HG03175 (cell line): ENCODE measurements at regions not wholly inside any gene's neighbourhood (a gene's known extent, or its start where the extent isn't known, plus 50 kb on each side); places are given as distances from the start of the nearest gene placed in this dataset.
"Not testable (repeated sequence)": the region's sequence is repeated elsewhere in the genome, so short reads cannot be mapped to it uniquely, and the experiment has no call there.

Experiments used
- ATAC-seq: cut with Tn5 transposase; IDR thresholded peaks from one replicate; pipeline ENCODE4 v1.9.1; 2021; ENCODE audit warnings: mild to moderate bottlenecking, moderate library complexity; ENCODE audit not compliant: unreplicated experiment

GRCh38 chr5:101091902-101092301 is 188.8 kb upstream of the ST8SIA4 start:
- ATAC-seq, result no peak

GRCh38 chr5:101084353-101084752 is 181.3 kb upstream of the ST8SIA4 start:
- no peak for ATAC-seq

GRCh38 chr5:101080462-101081240 is 177.6 kb upstream of the ST8SIA4 start:
- no peak for ATAC-seq

GRCh38 chr5:101068298-101068697 is 165.2 kb upstream of the ST8SIA4 start:
- no peak for ATAC-seq

- ATAC-seq, result no peak
These were observed 164.3 kb upstream of the ST8SIA4 start for GRCh38 chr5:101067429-101067828.

GRCh38 chr5:101062902-101063301 is 159.8 kb upstream of the ST8SIA4 start:
- ATAC-seq, result no peak

GRCh38 chr5:101047181-101047580 is 144.1 kb upstream of the ST8SIA4 start:
- peak; percentile 59 for ATAC-seq

GRCh38 chr5:101045689-101046088 is 142.6 kb upstream of the ST8SIA4 start:
- ATAC-seq, result no peak

- ATAC-seq, result not testable (repeated sequence)
These were observed 136.9 kb upstream of the ST8SIA4 start for GRCh38 chr5:101040002-101040401.

GRCh38 chr5:101036778-101037177 is 133.7 kb upstream of the ST8SIA4 start:
- ATAC-seq, result no peak

- ATAC-seq, result no peak
These were observed 132.3 kb upstream of the ST8SIA4 start for GRCh38 chr5:101035425-101035824.

GRCh38 chr5:101024299-101024698 is 121.2 kb upstream of the ST8SIA4 start:
- no peak for ATAC-seq

- no peak for ATAC-seq
These were observed 115.2 kb upstream of the ST8SIA4 start for GRCh38 chr5:101018299-101018698.

- ATAC-seq, result no peak
These were observed 109.8 kb upstream of the ST8SIA4 start for GRCh38 chr5:101012880-101013279.

- ATAC-seq, result peak; percentile 77
These were observed 106.9 kb upstream of the ST8SIA4 start for GRCh38 chr5:101009758-101010519.

- ATAC-seq, result no peak
These were observed 89.3 kb upstream of the ST8SIA4 start for GRCh38 chr5:100992354-100992753.

- not testable (repeated sequence) for ATAC-seq
These were observed 80.5 kb upstream of the ST8SIA4 start for GRCh38 chr5:100983601-100984000.

GRCh38 chr5:100974082-100974481 is 71.0 kb upstream of the ST8SIA4 start:
- ATAC-seq, result no peak

GRCh38 chr5:100970646-100971255 is 67.7 kb upstream of the ST8SIA4 start:
- ATAC-seq, result no peak

GRCh38 chr5:100965291-100965690 is 62.2 kb upstream of the ST8SIA4 start:
- no peak for ATAC-seq
